ENCODE measurements at regions not wholly inside any gene's neighbourhood (a gene's known extent, or its start where the extent isn't known, plus 50 kb on each side); places are given as distances from the start of the nearest gene placed in this dataset.

- H3K4me3 ChIP-seq (ENCODE audit: low read depth, low read length): no peak overlapping the region
- TF ChIP-seq, protein P1, sequence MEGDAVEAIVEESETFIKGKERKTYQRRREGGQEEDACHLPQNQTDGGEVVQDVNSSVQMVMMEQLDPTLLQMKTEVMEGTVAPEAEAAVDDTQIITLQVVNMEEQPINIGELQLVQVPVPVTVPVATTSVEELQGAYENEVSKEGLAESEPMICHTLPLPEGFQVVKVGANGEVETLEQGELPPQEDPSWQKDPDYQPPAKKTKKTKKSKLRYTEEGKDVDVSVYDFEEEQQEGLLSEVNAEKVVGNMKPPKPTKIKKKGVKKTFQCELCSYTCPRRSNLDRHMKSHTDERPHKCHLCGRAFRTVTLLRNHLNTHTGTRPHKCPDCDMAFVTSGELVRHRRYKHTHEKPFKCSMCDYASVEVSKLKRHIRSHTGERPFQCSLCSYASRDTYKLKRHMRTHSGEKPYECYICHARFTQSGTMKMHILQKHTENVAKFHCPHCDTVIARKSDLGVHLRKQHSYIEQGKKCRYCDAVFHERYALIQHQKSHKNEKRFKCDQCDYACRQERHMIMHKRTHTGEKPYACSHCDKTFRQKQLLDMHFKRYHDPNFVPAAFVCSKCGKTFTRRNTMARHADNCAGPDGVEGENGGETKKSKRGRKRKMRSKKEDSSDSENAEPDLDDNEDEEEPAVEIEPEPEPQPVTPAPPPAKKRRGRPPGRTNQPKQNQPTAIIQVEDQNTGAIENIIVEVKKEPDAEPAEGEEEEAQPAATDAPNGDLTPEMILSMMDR (IDR thresholded peaks at IDR 0.05; ENCODE audit: low read depth, low read length): no peak
Measured at GRCh38 chr12:66921151-66921550, 242.3 kb upstream of the GRIP1 start.

GRCh38 chr12:66925083-66925482, 246.2 kb upstream of the GRIP1 start:
- TF ChIP-seq, protein P1 (IDR thresholded peaks at IDR 0.05; ENCODE audit: low read depth, low read length): no peak
- no peak overlapping the region for H3K4me3 ChIP-seq (ENCODE audit: low read depth, low read length)

GRCh38 chr12:66929121-66929520, 250.2 kb upstream of the GRIP1 start:
- TF ChIP-seq, protein P1 (IDR thresholded peaks at IDR 0.05; ENCODE audit: low read depth, low read length): no peak
- no peak overlapping the region for H3K4me3 ChIP-seq (ENCODE audit: low read depth, low read length)

- H3K4me3 ChIP-seq (ENCODE audit: low read depth, low read length): no peak overlapping the region
- TF ChIP-seq, protein P1 (IDR thresholded peaks at IDR 0.05; ENCODE audit: low read depth, low read length): no peak
Measured at GRCh38 chr12:66931091-66931490, 252.2 kb upstream of the GRIP1 start.

GRCh38 chr12:66932126-66932525, 253.2 kb upstream of the GRIP1 start:
- no peak overlapping the region for H3K4me3 ChIP-seq (ENCODE audit: low read depth, low read length)
- TF ChIP-seq, protein P1 (IDR thresholded peaks at IDR 0.05; ENCODE audit: low read depth, low read length): no peak

GRCh38 chr12:66934302-66935062, 255.6 kb upstream of the GRIP1 start:
- no peak overlapping the region for H3K4me3 ChIP-seq (ENCODE audit: low read depth, low read length)
- TF ChIP-seq, protein P1 (IDR thresholded peaks at IDR 0.05; ENCODE audit: low read depth, low read length): no peak

- TF ChIP-seq, protein P1 (IDR thresholded peaks at IDR 0.05; ENCODE audit: low read depth, low read length): no peak
- H3K4me3 ChIP-seq (ENCODE audit: low read depth, low read length): no peak overlapping the region
Measured at GRCh38 chr12:66941150-66941549, 262.3 kb upstream of the GRIP1 start.
